B cell (primary cell): ENCODE measurements at regions not wholly inside any gene's neighbourhood (a gene's known extent, or its start where the extent isn't known, plus 50 kb on each side); places are given as distances from the start of the nearest gene placed in this dataset.

Source experiments
- EZH2 ChIP-seq: IDR thresholded peaks from 2 replicates; pipeline ENCODE4 v1.6.1; 2012; ENCODE audit warnings: borderline replicate concordance, low read depth, mild to moderate bottlenecking, moderate library complexity, low read length; ENCODE audit not compliant: insufficient read depth, poor library complexity, severe bottlenecking
- TF ChIP-seq, protein P1 (sequence below): fragments of 200-600 bp; IDR thresholded peaks from one replicate; pipeline ENCODE4 v1.8.0; 2022; ENCODE audit warnings: antibody characterized with exemption, mild to moderate bottlenecking

DNA sequence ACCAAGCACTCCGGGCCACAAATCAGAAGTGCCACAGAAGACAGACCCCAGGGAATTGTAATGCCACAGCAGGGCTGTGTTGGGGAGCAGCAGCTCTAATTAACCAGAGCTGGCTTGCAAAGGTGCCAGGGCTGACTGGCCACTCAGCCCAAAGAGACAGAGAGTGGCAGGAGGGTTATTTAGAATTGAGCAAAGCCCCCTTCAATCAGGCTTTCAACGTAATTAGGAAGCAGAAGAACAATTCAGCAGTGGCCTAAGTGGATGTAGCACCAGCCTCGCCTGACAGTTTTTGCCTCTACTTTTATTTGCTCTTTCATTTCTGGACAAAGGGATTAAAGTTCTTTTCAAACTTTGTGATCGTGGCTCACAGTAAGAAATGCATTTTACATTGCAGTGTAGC is 278.3 kb upstream of the IRX3 start:
- TF ChIP-seq, protein P1, sequence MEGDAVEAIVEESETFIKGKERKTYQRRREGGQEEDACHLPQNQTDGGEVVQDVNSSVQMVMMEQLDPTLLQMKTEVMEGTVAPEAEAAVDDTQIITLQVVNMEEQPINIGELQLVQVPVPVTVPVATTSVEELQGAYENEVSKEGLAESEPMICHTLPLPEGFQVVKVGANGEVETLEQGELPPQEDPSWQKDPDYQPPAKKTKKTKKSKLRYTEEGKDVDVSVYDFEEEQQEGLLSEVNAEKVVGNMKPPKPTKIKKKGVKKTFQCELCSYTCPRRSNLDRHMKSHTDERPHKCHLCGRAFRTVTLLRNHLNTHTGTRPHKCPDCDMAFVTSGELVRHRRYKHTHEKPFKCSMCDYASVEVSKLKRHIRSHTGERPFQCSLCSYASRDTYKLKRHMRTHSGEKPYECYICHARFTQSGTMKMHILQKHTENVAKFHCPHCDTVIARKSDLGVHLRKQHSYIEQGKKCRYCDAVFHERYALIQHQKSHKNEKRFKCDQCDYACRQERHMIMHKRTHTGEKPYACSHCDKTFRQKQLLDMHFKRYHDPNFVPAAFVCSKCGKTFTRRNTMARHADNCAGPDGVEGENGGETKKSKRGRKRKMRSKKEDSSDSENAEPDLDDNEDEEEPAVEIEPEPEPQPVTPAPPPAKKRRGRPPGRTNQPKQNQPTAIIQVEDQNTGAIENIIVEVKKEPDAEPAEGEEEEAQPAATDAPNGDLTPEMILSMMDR, result no peak
- no peak for TF ChIP-seq EZH2
